ENCODE measurements at regions not wholly inside any gene's neighbourhood (a gene's known extent, or its start where the extent isn't known, plus 50 kb on each side); places are given as distances from the start of the nearest gene placed in this dataset.
"Not testable (repeated sequence)": the region's sequence is repeated elsewhere in the genome, so short reads cannot be mapped to it uniquely, and the experiment has no call there.

DNA sequence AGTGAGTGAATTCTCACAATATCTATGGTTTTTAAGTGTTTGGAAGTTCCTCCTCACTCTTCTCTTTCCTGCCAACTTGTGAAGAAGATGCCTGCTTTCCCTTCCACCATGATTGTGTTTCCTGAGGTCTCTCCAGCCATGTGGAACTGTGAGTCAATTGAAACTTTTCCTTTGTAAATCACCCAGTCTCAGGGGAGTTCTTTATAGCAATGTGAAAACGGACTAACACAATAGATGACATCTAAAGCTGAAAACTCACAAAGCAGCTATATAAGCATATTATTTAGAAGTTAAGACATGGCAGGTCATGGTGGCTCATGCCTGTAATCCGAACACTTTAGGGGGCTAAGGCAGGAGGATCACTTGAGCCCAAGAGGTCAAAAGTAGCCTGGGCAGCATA is 130.2 kb downstream of the ARRDC3 start:
- intact Hi-C loops (cut with DNase I), result loop anchor here in 1 of 2 donors (10.0 kb wide), 1 partner anchor 458 kb away; no protein-coding TSS in a partner anchor
- DNase-seq (ENCODE audit: low spot score), result no peak

DNA sequence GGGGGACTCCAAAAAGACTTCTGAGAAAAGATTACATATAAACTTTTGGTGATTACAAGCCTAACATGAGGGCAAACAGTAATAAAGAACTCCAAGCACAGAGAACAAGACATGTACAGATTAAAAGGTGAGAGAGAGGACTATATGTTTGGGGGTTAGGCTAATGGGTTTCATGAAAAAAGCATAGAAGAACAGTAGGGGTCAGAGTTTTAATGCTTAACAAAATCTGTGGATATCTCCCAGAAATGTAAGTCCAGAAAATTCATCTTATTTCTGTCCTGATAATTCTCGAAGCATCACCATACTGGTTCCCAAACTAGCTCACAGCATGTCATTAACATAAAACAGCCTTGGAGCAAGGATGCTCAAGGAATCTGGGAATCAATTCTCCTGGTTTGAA is 137.2 kb downstream of the ARRDC3 start:
- DNase-seq (ENCODE audit: low spot score), result no peak
- intact Hi-C loops (cut with DNase I), result no loop called here

DNA sequence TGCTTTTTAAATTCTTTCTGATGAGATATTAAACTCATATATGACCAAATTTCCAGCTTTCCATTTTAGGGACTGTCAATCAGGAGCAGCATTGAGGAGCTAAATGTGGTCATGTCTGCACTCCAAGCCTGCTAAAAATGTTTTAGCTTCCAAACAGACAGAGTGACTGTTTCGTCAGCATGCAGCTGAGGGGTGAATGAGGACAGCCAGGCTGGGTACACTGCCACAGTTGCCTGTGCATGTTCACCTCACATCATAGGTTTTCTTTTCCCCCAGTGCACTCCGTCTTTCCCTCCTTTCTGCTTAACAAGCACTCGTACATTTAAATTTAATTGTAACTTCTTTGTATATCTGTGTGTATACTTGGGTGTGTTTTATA is 138.1 kb downstream of the ARRDC3 start:
- intact Hi-C loops (cut with DNase I), result no loop called here
- no peak for DNase-seq (ENCODE audit: low spot score)

DNA sequence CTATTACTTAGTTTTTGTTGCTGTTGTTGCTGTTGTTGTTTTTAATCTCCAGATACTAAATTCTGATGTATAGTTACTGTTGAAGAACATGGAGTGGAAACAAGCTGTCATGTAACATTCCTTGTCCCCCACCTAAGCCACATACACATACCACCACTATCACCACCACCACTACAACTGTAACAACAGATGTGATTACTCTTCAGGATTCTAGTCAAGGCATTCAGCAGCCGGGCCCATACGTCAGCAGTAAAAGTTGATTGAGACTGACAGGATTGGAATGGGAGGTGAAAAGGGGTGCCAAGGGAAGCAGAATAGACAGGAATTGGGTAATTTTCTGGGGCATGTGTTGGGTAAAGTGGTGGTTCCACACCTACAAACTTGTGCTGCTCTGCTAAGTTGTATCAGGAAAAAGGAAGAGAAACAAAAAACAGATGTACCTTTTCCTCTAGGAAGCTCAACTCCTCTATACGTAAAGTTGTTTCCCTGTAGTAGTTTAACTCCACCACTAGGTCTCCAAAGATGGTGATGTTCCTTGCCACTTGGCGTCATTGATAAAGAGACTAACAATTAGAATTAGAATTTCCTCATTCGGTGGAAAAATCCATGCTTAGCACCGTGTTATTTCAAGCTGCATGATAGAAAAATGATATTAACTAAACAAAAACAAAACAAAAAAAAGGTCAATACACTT is 138.6 kb downstream of the ARRDC3 start:
- intact Hi-C loops (cut with DNase I), result no loop called here
- DNase-seq (ENCODE audit: low spot score), result no peak

DNA sequence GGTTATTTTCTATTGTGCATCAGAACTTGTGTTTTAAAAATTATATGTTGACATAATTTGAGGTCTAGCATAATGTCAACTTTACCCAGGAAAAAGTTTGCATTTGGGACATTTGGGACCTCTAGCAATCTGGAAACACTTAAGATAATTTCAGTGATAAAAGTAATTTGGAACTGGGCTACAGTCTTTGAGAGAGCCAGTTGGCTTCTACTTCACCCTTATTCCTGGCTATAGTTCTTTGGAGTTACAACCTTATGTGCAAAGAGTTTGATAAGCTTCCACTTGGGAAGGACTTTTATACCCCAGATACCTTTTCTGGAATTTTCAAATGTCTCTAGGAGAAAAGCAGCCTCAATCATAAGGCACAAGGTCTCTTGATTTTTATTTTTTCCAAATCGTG is 139.3 kb downstream of the ARRDC3 start:
- DNase-seq (ENCODE audit: low spot score), result no peak
- intact Hi-C loops (cut with DNase I), result no loop called here

DNA sequence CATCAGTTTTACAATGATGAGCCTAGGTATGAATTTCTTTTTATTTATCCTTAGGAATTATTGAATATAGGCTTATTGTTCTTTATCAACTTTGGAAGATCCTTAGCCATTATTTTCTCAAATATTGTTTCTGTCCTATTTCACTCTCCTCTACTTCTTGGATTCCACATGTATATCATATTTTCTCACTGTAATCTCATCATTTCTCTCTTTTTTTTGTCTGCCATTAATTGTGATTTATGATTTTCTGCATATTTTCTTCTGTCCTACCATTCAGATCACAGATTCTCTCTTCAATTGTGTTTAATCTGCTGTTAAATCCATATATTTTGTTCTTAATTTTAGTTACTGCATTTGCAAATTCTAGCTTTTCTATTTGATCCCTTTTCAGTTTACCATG is 139.8 kb downstream of the ARRDC3 start:
- intact Hi-C loops (cut with DNase I), result no loop called here
- DNase-seq (ENCODE audit: low spot score), result no peak

DNA sequence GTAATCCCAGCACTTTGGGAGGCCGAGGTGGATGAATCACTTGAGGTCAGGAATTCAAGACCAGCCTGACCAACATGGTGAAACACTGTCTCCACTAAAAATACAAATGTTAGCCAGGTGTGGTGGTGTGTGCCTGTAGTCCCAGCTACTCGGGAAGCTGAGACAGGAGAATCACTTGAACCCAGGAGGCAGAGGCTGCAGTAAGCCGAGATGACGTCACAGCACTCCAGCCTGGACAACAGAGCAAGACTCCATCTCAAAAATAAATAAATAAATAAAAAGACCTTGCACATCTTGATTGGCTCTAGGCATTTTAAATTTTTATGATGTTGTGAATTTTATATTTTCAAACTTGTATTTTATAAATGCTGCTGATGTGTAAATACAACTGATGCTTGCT is 141.7 kb downstream of the ARRDC3 start:
- intact Hi-C loops (cut with DNase I); DNase-seq (ENCODE audit: low spot score): not testable (repeated sequence)

DNA sequence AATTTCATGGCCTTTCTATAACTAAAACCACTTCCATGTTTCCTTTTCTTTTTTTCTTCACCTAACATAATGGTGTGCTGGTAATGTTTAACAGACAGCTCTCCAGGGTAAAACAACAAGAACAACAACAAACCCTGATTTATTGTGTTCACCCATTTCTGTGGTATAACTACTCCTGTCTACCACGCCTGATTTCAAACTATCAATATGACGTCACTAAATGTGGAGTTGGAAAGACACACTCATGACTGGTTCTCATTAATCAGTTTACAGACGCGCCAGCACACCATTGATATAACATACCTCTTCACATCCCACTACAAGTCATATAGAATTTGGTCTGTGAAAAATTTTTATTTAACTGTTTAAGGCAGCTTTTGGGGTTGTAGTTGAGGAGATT is 142.9 kb downstream of the ARRDC3 start:
- intact Hi-C loops (cut with DNase I), result no loop called here
- DNase-seq (ENCODE audit: low spot score), result no peak

DNA sequence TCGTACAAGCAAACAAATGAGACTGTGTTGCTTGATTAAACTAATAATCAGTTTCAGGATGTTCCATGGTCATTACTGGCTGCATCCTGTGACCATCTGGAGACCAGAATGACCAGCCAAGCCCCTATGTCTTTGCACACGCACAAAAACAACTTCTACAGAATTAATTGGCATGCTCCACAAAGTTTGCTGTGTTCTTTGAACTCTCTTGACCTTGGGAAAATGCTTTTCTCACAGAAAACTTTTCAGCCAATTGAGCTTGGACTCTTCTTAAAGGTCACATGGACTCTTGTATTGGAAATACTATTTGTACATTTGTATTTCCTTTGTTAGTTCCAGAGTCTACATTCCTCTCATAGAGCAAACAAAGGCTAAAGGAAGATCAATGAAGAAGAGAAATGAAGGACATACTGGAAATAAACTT is 147.8 kb downstream of the ARRDC3 start:
- no peak for DNase-seq (ENCODE audit: low spot score)

DNA sequence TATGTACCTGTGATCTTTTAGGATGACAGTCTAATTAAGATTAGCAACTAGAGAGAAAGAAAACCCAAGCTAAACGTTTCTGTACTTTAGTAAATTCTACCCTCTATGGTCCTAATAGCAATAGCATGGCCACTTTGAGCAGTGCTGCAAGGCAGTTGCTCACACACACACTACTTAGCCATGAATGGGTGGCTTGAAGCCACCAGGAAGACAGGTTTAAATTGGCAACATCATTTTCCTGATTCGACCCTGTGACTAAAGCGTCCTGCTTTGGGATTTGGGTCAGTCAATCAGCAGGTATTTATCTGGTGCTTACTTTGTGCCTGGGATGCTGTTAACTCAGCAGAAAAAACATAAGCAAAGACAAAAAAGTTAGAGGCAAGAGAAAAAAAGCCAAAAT is 150.6 kb downstream of the ARRDC3 start:
- intact Hi-C loops (cut with DNase I), result no loop called here

More for the DNA sequence above, 147.8 kb downstream of the ARRDC3 start:
- intact Hi-C loops (cut with DNase I), result no loop called here

DNA sequence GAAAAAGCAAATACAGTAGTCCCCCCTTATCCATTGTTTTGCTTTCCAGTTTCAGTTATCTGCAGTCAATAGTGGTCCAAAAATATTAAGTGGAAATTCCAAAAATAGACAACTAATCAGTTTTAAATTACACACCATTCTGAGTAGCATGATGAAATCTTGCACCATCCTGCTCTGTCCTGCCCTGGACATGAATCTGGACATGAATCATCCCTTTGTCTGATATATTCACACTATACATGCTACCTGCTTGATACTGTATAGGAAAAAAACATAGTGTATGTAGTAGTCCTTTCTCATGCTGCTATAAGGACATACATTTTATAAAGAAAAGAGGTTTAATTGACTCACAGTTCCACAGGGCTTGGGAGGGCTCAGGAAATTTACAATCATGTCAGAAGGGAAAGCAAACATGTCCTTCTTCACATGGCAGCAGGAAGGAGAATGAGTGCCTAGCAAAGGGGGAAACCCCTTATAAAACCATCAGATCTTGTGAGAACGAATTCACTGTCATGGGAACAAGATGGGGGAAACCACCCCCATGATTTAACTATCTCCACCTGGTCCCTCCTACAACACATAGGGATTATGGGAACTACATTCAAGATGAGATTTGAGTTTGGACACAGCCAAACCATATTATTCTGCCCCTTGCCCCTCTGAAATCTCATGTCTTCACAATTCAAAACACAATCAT is 153.9 kb downstream of the ARRDC3 start:
- no peak for DNase-seq (ENCODE audit: low spot score)

More for the DNA sequence above, 150.6 kb downstream of the ARRDC3 start:
- no peak for DNase-seq (ENCODE audit: low spot score)

DNA sequence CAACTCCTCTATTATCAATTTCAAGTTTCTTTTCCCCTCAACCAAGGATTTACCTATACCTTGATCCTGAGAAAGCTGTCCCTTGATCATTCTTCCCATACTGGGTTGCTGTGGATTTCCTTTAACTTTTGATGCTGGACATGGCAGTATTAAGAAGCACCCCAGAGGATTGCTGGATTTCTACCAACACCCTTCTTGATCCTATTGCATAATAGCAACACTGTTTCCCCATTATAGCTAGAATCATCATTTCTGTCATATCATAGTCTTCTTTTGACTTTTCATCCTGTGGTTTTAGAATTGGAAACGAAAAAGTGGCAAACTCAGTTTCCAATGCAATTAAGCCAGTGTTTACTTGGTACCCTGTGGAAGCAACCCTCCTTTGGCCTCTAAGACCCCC is 154.9 kb downstream of the ARRDC3 start:
- DNase-seq (ENCODE audit: low spot score), result no peak
- intact Hi-C loops (cut with DNase I), result no loop called here

More for the DNA sequence above, 153.9 kb downstream of the ARRDC3 start:
- intact Hi-C loops (cut with DNase I), result no loop called here

DNA sequence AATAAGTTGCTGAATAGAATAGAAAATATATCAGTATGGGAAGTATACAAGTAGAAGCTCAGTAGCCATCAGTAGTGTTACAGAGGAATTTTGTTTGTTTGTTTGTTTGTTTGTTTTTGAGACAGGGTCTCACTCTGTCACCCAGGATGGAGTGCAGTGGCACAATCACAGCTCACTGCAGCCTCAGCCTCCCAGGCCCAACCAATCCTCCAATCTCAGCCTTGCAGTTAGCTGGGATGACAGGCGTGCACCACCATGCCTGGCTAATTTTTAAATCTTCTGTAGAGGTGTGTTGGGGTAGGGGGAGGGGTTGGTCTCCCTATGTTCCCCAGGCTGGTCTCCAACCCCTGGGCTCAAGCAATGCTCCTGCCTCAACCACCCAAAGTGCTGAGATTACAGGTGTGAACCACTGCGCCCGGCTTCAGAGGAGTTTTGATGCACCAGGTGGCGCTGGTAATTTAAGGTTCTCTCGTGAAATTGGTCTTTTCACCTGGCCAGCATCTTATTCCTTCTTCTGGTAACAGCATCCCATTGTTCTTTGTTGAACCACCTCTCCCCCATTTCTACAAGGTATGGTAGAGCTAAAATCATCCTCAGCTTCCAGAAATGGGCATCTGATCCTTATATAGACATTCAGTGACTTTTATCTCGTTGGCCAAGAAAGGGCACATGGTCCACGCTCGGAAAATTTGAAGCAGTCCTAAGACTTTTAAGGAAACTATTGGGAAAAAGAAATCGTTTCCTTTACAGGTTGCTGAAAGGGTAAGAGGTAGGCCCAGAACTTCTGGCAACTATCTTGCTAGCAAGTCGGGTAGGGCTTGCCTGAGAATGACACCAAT is 157.1 kb downstream of the ARRDC3 start:
- intact Hi-C loops (cut with DNase I), result no loop called here
- DNase-seq (ENCODE audit: low spot score), result no peak

DNA sequence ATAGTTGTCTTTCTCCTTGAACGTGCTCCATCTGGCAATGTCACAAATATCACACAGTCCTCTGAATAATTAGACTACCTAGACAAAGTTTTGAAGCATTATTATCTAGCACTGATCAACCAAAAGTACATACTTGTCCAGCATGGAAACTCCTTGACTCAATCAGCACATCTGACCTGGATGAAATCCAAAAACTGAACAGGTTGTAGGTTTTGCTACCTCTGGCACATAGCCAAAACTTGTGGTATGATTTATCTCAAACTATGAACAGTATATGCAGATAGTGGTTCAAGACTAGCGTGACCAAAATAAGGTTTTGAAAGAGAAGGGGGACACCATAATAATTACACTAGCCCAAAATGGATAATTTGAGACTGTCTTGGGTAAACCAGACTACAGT is 158.1 kb downstream of the ARRDC3 start:
- DNase-seq (ENCODE audit: low spot score), result no peak
- intact Hi-C loops (cut with DNase I), result no loop called here

DNA sequence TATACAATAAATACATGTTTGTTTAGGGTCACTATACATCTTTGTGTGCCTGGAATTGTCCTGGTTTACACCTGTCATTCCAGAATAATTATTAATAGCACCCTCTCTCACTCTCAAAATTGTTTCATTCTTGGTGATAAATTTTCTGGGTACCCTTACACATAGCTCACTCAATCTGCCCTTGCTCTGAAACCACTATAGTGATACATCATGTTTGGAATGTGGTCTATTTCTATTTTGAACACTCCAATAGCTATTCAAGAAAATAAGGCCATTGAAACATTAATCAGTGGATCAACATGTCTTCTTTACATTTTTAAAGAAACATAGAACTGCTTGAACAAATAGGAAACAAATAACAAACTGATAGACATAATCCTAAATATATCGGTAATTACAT is 158.7 kb downstream of the ARRDC3 start:
- intact Hi-C loops (cut with DNase I), result no loop called here
- no peak for DNase-seq (ENCODE audit: low spot score)

DNA sequence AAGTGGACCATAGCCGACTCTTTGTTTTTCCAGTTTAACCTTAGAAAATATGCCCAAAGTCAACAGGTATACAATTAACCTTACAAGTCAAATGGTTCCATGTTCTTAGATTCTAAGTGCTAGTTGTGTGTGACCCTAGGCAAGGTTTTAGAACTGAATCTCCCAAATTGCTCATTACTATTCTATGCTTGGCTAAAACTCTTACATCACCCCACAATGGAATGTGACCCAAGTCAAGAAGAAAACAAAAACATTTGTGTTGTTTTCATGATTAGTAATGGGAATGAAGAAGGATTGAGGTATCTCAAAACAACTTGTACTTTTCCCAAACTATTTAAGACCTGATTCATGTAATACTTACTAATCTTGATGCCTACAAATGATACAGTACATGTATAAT is 159.2 kb downstream of the ARRDC3 start:
- intact Hi-C loops (cut with DNase I), result no loop called here
- no peak for DNase-seq (ENCODE audit: low spot score)

DNA sequence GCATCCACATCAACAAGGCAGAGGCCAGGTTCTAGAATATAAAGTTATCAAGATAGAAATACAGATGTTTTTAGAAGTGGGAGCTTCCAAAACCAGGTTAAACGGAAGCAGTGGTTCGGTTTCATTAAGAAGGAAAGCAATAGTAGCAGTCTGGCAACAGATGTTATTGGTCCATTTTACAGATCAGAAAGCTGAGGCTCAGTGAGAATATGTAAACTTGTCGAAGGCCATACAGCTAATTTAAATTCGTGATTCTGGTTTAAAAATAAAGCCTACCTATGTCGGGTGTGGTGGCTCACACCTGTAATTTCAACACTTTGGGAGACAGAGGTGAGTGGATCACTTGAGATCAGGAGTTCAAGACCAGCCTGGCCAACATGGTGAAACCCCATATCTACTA is 160.6 kb downstream of the ARRDC3 start:
- DNase-seq (ENCODE audit: low spot score), result no peak
- intact Hi-C loops (cut with DNase I), result no loop called here

DNA sequence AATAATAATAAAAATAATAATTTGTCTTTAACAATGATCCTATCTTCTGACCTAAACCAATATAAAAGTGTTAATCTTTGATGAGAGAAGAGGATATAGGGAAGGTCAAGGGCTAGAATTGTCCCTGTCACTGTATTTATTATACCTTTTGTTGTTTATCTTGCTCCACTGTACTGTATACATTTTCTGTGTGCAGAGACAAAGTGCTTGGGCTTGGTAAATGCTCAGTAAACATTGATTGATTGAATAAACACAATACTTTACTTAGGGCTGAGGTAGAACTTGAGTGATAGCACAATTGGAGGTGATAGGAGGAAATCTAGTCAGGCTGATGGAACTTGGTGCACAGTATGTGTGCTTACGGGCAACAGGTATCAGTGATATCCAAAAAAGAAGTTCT is 161.2 kb downstream of the ARRDC3 start:
- DNase-seq (ENCODE audit: low spot score), result no peak
- intact Hi-C loops (cut with DNase I), result no loop called here

DNA sequence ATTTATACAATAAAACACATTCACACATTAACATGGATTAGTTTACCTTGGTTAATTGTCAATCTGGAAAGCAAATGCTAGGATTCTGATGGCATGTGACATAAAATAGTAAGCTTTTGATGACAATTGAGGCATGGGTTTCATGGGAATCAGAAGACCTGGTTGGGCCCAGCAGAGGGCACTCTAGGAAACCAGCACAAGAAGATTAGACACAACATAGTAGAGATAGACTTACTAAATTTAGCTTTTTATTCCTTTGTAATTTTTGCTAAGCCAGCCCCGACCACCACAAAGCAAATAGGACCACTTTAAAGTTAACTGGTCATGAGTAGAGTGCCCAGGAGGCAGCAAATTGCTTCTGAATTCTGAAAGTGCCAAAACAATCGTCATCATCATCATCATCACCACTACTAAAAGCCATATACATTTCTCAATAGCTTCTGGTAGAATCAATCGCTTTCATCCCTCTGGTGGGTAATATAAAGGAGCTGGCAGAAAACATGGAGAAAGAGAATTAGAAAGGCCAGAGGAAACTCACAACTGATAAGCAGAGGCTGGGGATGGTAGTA is 163.2 kb downstream of the ARRDC3 start:
- intact Hi-C loops (cut with DNase I), result no loop called here
- DNase-seq (ENCODE audit: low spot score), result no peak
